Testis (tissue), 2 donors: ENCODE measurements at regions not wholly inside any gene's neighbourhood (a gene's known extent, or its start where the extent isn't known, plus 50 kb on each side); places are given as distances from the start of the nearest gene placed in this dataset.

Experiments
- DNase-seq: peaks from one replicate; pipeline ENCODE4 v3.0.0-alpha.2; 2019
- H3K27ac ChIP-seq, 2 donors: fragments of 200-600 bp; sonication (generic); one replicate each; pipeline ENCODE4 v1.5.1; 2019
- H3K27me3 ChIP-seq: fragments of 200-600 bp; sonication (generic); one replicate; pipeline ENCODE4 v1.5.1; 2019
- H3K36me3 ChIP-seq: fragments of 200-600 bp; sonication (generic); one replicate; pipeline ENCODE4 v1.5.1; 2017; ENCODE audit warnings: low read depth; ENCODE audit errors: missing control alignments
- H3K4me1 ChIP-seq: fragments of 200-600 bp; sonication (generic); one replicate; pipeline ENCODE4 v1.5.1; 2019
- H3K4me3 ChIP-seq, 2 donors: fragments of 200-600 bp; sonication (generic); one replicate each; pipeline ENCODE4 v1.5.1; 2017 to 2019
- H3K9me3 ChIP-seq: fragments of 200-600 bp; sonication (generic); one replicate; pipeline ENCODE4 v1.5.1; 2017
- POLR2A ChIP-seq: fragments of 450-650 bp; IDR thresholded peaks from one replicate; pipeline ENCODE4 v1.6.1; 2017; ENCODE audit warnings: antibody characterized with exemption, mild to moderate bottlenecking, moderate library complexity
- WGBS, 2 donors: methylation state at CpG; one replicate each; pipeline ENCODE4 v1.1.5; 2018; 5-methylcytosine and 5-hydroxymethylcytosine counted together
- intact Hi-C: fragments of 100-400 bp; cut with DNase I; formaldehyde crosslinking; loops from one replicate; pipeline ENCODE4 v1.15.1; 2023; ENCODE audit warnings: low total_unique reads
- TF ChIP-seq, protein P1 (sequence below), 3 experiments: fragments of 450-650 bp in 2 of 3; fragments of 200-600 bp in 1 of 3; sonication (generic) in 1 of 3; IDR thresholded peaks; one replicate each; pipeline ENCODE4 v1.5.1; 2016 to 2019; ENCODE audit warnings: antibody characterized with exemption in 3 of 3, mild to moderate bottlenecking in 2 of 3, moderate library complexity in 1 of 3

DNA sequence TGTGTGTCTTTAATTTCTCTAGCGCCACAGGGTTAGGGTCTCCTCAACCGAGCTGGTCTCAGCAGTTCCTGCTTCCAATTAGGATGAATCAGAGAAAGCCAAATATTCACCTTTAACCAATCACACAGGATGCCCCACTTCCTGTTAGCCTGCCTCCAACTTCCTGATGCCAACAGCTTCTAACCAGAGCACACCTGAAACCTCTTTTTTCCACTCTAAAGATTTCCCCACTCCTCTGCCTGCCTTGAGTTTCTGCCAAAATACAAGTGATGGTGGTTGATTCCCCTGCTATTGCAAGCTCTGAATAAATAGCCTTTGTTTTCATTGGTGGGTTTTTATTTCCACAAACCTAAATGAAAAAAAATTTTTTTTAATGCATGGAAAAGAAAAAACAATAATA, 144.7 kb upstream of the UST start:
- Histone ChIP-seq H3K4me1 (no peaks in the 10 kb centered on the region), H3K27ac (no peak overlapping the region), H3K36me3 (no peaks in the 10 kb centered on the region), H3K9me3 (no peaks in the 10 kb centered on the region), H3K27me3 (no peaks in the 10 kb centered on the region), H3K4me3 (no peak overlapping the region)
- intact Hi-C loops: no loop called here
- DNase-seq: no peak
- 84 to 94% methylated on average over 2 of the region's 2 CpGs for WGBS, 2 donors
- TF ChIP-seq POLR2A: no peak
- TF ChIP-seq, protein P1, sequence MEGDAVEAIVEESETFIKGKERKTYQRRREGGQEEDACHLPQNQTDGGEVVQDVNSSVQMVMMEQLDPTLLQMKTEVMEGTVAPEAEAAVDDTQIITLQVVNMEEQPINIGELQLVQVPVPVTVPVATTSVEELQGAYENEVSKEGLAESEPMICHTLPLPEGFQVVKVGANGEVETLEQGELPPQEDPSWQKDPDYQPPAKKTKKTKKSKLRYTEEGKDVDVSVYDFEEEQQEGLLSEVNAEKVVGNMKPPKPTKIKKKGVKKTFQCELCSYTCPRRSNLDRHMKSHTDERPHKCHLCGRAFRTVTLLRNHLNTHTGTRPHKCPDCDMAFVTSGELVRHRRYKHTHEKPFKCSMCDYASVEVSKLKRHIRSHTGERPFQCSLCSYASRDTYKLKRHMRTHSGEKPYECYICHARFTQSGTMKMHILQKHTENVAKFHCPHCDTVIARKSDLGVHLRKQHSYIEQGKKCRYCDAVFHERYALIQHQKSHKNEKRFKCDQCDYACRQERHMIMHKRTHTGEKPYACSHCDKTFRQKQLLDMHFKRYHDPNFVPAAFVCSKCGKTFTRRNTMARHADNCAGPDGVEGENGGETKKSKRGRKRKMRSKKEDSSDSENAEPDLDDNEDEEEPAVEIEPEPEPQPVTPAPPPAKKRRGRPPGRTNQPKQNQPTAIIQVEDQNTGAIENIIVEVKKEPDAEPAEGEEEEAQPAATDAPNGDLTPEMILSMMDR (IDR thresholded peaks at IDR 0.05): no peak

DNA sequence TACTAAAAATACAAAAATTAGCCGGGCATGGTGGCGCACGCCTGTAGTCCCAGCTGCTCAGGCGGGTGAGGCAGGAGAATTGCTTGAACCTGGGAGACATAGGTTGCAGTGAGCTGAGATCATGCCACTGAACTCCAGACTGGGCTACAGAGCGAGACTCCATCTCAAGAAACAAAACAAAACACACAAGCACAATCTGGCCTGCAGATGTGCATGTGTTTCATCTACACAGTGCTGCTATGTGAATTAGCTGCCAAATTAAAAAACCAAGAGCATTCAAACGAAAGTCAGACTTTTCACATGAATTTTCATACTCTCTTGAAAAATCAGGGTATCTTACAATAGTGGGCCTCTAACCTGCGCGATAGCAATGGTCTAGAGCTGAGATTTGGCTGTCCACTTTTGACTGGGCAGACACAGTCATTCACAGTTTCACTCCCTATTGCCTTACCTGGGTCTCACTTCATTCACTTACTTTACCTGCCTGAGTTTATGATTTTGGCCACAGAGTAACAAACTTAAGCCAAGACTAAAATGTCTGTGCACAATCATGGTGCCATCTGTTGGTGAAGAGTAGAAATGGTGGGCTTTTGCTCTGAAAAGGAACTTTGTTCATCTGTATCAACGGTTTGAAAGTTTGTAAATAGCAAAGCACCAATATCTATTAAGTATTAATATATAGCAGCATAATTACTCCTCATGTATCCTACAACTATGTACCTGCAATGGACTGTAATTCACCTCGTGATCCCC, 138.5 kb upstream of the UST start:
- TF ChIP-seq, protein P1 (IDR thresholded peaks at IDR 0.05): peak in 1 of 3 experiments; percentile 21
- TF ChIP-seq POLR2A: no peak
- Histone ChIP-seq H3K4me3 (no peak overlapping the region), H3K36me3 (no peaks in the 10 kb centered on the region), H3K9me3 (no peaks in the 10 kb centered on the region), H3K4me1 (no peaks in the 10 kb centered on the region), H3K27ac (no peak overlapping the region), H3K27me3 (no peaks in the 10 kb centered on the region)
- 86 to 89% methylated on average over 10 of the region's 10 CpGs for WGBS, 2 donors
- intact Hi-C loops: no loop called here
- DNase-seq: no peak

DNA sequence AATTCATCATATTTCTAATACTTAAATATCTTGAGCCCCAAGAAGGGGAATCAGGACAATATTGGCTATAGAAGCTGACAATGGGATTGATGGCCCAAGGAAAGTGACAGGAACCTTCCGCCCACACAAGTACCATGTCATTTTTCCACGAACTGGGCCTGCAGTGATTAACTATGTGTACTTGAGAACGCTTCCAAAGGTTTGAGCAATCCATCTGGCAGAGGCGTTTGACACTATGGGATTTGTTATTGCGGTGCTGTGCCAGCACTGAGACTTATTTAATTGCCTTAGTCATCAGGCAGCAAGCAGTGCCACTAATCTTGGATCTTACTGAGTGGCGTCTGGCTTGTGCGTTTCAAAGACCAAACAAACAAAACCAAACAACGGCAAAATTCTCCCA, 135.6 kb upstream of the UST start:
- peak; percentile 59 for DNase-seq
- Histone ChIP-seq H3K4me1 (no peaks in the 10 kb centered on the region), H3K4me3 (no peak overlapping the region), H3K27me3 (no peaks in the 10 kb centered on the region), H3K36me3 (no peaks in the 10 kb centered on the region), H3K9me3 (no peaks in the 10 kb centered on the region), H3K27ac (no peak overlapping the region)
- no peak for TF ChIP-seq POLR2A
- TF ChIP-seq, protein P1 (IDR thresholded peaks at IDR 0.05): no peak
- intact Hi-C loops: no loop called here
- WGBS, 2 donors: 63 to 69% methylated on average over 8 of the region's 8 CpGs

DNA sequence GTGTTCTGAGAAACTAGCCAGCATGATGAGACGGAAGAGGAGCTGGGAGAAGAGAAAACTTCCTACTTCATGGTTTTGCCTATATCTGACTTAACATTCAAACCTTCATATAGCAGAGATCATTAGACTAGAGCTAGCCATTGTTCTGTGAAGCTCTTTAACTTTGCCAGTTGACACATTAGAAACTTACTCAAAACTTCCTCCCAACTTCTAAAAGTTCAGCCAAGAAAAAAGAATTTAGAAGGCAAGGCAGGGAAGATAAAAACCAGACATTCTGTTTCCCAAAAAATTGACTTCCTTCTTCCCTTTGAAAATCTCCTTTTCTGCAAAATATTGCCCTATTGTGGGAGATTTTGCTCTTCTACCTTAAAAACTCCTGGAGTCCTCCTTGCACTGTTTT, 134.8 kb upstream of the UST start:
- intact Hi-C loops: no loop called here
- H3K4me1 ChIP-seq: no peaks in the 10 kb centered on the region
- TF ChIP-seq, protein P1 (IDR thresholded peaks at IDR 0.05): no peak
- no peak for TF ChIP-seq POLR2A
- no peak overlapping the region for H3K27ac ChIP-seq
- H3K4me3 ChIP-seq: no peak overlapping the region
- no peak for DNase-seq
- no peaks in the 10 kb centered on the region for H3K9me3 ChIP-seq
- 73 to 76% methylated on average over 1 of the region's 1 CpG for WGBS, 2 donors
- H3K36me3 ChIP-seq: no peaks in the 10 kb centered on the region
- H3K27me3 ChIP-seq: no peaks in the 10 kb centered on the region

DNA sequence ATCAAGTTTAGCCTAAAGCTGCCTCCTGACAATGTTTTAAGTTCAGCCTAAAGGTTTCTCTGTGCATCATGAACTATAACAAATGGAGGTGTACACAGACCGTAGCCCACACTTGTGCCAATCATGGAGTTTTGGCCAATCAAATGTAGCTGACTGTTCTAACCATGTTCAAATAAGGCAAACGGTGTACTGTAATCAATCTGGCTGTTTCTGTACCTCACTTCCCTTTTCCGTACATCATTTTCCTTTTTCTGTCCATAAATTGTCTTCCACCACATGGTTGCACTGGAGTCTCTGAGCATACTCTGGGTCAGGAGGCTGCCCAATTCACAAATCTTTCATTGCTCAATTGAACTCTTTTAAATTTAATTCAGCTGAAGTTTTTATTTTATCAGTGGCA, 132.2 kb upstream of the UST start:
- WGBS, 2 donors: 89 to 91% methylated on average over 3 of the region's 3 CpGs
- no peaks in the 10 kb centered on the region for H3K4me1 ChIP-seq
- TF ChIP-seq, protein P1 (IDR thresholded peaks at IDR 0.05): no peak
- no peak for TF ChIP-seq POLR2A
- DNase-seq: no peak
- no peaks in the 10 kb centered on the region for H3K9me3 ChIP-seq
- H3K4me3 ChIP-seq: no peak overlapping the region
- intact Hi-C loops: no loop called here
- H3K27ac ChIP-seq: no peak overlapping the region
- H3K27me3 ChIP-seq: no peaks in the 10 kb centered on the region
- no peaks in the 10 kb centered on the region for H3K36me3 ChIP-seq
